Stimulated activated CD8-positive, alpha-beta memory T cell treated with anti-CD3 and anti-CD28 coated beads, Interleukin-4, amount 100 ng/mL, for 48 hours (primary cell): ENCODE measurements at regions not wholly inside any gene's neighbourhood (a gene's known extent, or its start where the extent isn't known, plus 50 kb on each side); places are given as distances from the start of the nearest gene placed in this dataset.

ENCODE experiments used
- DNase-seq: peaks from one replicate; pipeline ENCODE4 v3.0.0-alpha.2; 2020

GRCh38 chr5:2317540-2317939 lies 433.9 kb downstream of the IRX2 start:
- DNase-seq: no peak

- DNase-seq: no peak
Measured at GRCh38 chr5:2311851-2312250, 429.1 kb upstream of the IRX4 start.

GRCh38 chr5:2310946-2311345 lies 428.2 kb upstream of the IRX4 start:
- DNase-seq: no peak

GRCh38 chr5:2307631-2308030 lies 424.9 kb upstream of the IRX4 start:
- no peak for DNase-seq

DNA sequence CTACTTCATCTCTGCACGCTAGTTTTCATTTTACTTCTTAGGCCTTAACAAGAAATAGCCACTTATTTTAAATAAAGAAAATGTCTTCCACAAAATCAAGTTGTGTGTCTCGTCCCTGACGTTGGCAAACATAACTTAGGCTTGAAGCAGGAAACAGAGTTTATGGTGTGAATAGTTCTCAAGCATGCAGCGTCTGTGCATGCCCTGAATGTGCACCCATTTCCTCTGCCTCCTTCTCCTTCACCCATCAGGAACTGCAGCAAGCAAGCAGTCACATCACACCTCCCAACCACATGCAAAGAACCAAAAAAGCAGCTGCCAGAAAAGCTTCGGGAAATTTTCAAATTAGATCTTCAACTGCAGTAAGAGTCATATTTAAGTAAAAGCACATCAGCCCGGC lies 424.0 kb upstream of the IRX4 start:
- no peak for DNase-seq

DNA sequence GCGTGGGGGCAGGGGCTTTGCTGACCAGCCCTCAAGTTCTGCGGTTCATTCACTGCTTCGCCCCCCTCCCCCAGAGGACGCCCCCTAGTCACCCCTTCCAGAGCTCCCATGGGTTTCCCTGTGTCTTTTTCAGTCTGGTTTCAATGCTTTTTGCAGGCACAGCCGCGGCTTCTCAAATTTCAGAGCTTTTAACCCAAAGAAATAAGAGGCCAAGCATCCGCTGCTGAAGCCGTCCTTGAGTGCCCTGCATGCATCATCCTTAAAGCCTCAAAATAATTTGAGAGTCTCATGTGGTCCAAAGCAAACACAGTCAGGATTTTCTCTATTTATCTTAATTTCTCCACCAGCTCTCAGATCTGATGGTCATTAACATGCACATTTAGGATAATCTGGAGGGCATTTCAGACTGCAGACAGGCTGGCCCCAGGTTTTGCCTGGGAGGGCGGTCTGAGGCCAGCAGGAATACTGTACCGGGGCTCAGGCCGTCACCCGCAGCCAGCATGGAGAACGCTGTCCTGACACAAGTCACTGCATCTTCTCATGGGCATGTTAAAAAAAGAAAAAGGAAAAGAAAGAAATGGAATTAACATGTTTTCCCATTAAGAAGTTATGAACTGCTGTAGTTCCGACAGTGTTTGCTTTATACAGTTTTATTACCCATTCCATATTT lies 420.8 kb upstream of the IRX4 start:
- DNase-seq: no peak

DNA sequence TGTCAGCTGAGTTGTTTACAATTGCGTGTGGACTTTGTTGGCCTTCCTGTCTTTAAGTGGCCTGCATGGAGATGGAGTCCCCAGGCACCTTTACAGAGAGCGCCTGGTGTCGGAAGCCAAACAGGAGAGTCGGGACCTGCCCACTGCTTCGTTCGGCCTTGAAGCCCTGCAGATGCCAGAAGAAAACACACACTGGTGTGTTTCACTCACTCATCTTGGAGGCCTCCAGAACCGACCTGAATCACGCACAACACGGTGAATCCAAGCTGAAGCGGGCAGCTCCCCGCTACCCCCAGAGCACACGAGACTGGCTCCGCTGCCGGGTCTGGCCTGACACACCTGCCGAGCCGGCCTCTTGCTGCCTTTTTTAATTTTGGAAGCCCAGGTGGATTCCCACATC lies 419.4 kb upstream of the IRX4 start:
- no peak for DNase-seq

- no peak for DNase-seq
Measured at GRCh38 chr5:2300861-2301574, 418.3 kb upstream of the IRX4 start.

DNA sequence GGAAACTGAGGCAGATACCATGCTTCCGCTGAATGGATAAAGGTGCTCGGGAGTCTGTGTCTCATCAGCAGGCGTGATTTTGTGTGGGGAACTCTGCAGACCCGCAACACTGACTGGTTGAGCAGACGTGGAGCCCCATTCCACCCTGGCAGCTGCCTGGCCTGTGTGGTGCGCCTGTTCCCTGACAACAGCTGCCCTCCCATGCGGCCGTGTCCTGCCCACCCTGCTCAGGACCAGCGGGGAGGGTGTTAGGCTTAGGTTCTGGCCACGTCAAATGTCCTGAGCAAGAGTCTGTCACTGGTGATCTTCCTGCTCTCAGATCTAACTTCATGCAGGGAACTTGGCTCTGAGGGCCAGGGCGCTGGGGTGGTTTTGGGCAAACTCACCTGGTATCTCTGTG lies 417.7 kb upstream of the IRX4 start:
- DNase-seq: no peak

GRCh38 chr5:2299388-2300220 lies 416.9 kb upstream of the IRX4 start:
- DNase-seq: no peak

DNA sequence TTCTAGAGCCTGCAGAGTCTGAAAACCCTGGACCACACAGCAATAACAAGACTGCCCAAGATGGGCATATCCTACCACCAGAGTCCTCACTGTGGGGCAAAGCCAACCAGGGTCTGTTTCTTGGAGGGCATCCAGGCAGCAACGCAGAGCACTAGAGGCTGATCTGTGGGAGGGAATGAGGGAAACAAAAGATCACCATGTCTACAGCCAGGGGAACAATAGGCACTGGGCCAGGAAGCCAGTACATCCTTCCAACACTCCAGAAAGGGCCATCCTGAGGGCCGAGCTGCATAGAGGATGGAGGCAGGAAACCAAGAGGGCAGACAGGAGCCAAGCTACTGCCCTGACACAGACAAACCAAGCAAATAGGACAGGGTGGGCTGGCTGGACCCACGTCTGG lies 416.1 kb upstream of the IRX4 start:
- no peak for DNase-seq

GRCh38 chr5:2297991-2298390 lies 415.3 kb upstream of the IRX4 start:
- no peak for DNase-seq

DNA sequence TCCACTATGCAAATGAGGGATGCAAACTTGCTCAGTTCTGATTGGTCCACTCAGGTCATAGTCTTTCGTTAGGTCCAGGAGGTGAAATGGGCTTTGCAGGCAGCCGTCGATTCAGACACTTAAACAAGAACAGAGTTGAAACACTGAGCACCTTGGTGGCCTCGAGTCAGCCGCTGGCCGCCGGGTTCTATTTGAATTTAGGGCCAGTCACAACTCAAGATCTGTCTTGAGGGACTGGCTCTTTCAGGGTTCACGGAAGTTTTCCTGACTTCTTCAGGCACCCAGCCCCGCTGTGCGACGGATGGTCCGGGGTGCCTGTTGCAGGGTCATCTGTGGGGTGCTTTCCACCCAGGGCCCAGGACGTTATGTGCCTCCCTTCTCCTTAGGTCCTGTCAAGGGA lies 412.8 kb upstream of the IRX4 start:
- no peak for DNase-seq

DNA sequence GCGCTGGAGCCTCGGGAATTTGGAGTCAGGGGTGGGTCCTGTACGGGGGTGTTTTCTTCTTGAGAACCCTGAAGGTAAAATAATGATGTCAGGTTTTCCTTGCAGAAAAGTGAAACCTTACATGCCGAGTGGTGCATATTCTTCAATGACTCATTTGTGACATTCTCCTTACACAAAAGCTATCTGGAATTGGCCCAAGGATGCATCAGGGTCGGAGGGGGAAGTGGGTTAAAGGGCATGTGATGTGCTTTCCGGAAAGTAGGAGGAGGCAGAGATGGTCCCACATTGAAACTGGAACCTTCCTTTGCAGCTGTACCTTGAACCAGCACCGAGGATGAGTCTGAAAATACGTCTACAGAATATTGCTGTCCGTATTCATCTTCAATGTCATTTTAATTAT lies 411.2 kb upstream of the IRX4 start:
- DNase-seq: no peak

GRCh38 chr5:2291146-2291840 lies 408.6 kb upstream of the IRX4 start:
- no peak for DNase-seq

DNA sequence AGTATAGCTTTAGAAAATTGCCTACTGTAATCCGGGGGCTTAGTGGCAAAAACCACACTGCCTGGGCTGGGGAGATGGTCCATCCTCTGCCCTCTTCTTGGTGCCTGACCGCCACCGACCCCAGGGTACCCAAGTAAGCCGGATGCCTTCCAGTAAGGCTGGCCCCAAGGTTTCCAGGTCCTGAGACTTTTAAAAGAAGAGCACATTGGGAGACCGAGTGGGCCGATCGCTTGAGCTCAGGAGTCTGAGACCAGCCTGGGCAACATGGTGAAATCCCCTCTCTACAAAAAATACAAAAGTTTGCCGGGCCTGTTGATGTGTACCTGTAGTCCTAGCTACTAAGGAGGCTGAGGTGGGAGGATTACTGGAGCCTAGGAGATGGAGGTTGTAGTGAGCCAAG lies 406.7 kb upstream of the IRX4 start:
- no peak for DNase-seq

DNA sequence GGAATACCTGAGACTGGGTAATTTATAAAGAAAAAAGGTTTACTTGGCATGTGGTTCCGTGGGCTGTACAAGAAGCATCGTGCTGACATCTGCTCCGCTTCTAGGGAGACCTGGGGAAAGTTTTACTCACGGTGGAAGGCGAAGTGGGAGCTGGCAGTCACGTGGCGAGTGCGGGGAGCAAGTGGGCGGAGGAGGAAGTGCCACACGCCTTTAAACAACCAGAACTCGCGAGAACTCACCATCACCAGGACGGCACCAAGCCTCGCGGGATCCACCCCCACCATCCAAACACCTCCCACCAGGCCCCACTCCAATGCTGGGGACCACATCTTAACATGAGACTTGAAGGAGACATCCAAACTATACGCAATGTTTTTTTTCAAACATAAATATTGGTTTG lies 406.2 kb upstream of the IRX4 start:
- no peak for DNase-seq

GRCh38 chr5:2288466-2288865 lies 405.7 kb upstream of the IRX4 start:
- no peak for DNase-seq

GRCh38 chr5:2286250-2286649 lies 403.5 kb upstream of the IRX4 start:
- DNase-seq: no peak

- DNase-seq: no peak
Measured at GRCh38 chr5:2284678-2285077, 402.0 kb upstream of the IRX4 start.

GRCh38 chr5:2283481-2284045 lies 400.8 kb upstream of the IRX4 start:
- DNase-seq: no peak

- no peak for DNase-seq
Measured at GRCh38 chr5:2282893-2283292, 400.2 kb upstream of the IRX4 start.
